GM18951 (cell line): ENCODE measurements at regions not wholly inside any gene's neighbourhood (a gene's known extent, or its start where the extent isn't known, plus 50 kb on each side); places are given as distances from the start of the nearest gene placed in this dataset.
"Not testable (repeated sequence)": the region's sequence is repeated elsewhere in the genome, so short reads cannot be mapped to it uniquely, and the experiment has no call there.

Experiments used
- POLR2A ChIP-seq: IDR thresholded peaks from 4 replicates; pipeline ENCODE4 v1.6.1; 2011; ENCODE audit warnings: mild to moderate bottlenecking; ENCODE audit not compliant: insufficient read length, insufficient read depth; ENCODE audit errors: extremely low read depth
- in situ Hi-C: fragments of 300-500 bp; cut with MboI; formaldehyde crosslinking; loops from one replicate; pipeline ENCODE4 v1.12.0; 2022; ENCODE audit warnings: low sequenced_read_pairs, mixed read lengths, inconsistent platforms; ENCODE audit not compliant: unreplicated experiment

- TF ChIP-seq POLR2A, result no peak
- in situ Hi-C loops, result loop anchor here (25.0 kb wide), 1 partner anchor 259 kb away; the partner anchor contains the start of gene COL1A2
Measured at GRCh38 chr7:94128072-94128471, 123.9 kb upstream of the BET1 start.

GRCh38 chr7:94129443-94130140 is 125.4 kb upstream of the BET1 start:
- in situ Hi-C loops, result loop anchor here (10.0 to 25.0 kb wide), 2 partner anchors 105 to 258 kb away; partner anchors contain the start of gene COL1A2
- TF ChIP-seq POLR2A, result no peak

- in situ Hi-C loops, result loop anchor here (10.0 to 25.0 kb wide), 2 partner anchors 104 to 257 kb away; partner anchors contain the start of gene COL1A2
- TF ChIP-seq POLR2A, result no peak
Measured at GRCh38 chr7:94130716-94131115, 126.6 kb upstream of the BET1 start.

- in situ Hi-C loops, result loop anchor here (10.0 to 25.0 kb wide), 2 partner anchors 101 to 254 kb away; partner anchors contain the start of gene COL1A2
- TF ChIP-seq POLR2A, result no peak
Measured at GRCh38 chr7:94133460-94133859, 129.3 kb upstream of the BET1 start.

- in situ Hi-C loops, result loop anchor here (10.0 to 25.0 kb wide), 2 partner anchors 100 to 252 kb away; partner anchors contain the start of gene COL1A2
- no peak for TF ChIP-seq POLR2A
Measured at GRCh38 chr7:94135180-94135579, 131.0 kb upstream of the BET1 start.

- no peak for TF ChIP-seq POLR2A
- in situ Hi-C loops, result loop anchor here (25.0 kb wide), 1 partner anchor 245 kb away; the partner anchor contains the start of gene COL1A2
Measured at GRCh38 chr7:94142281-94142680, 138.1 kb upstream of the BET1 start.

GRCh38 chr7:94145602-94146001 is 141.4 kb upstream of the BET1 start:
- TF ChIP-seq POLR2A, result no peak
- in situ Hi-C loops, result loop anchor here (25.0 kb wide), 1 partner anchor 242 kb away; the partner anchor contains the start of gene COL1A2

GRCh38 chr7:94146408-94146807 is 142.3 kb upstream of the BET1 start:
- TF ChIP-seq POLR2A, result no peak
- in situ Hi-C loops, result loop anchor here (25.0 kb wide), 1 partner anchor 241 kb away; the partner anchor contains the start of gene COL1A2

- in situ Hi-C loops, result loop anchor here (25.0 kb wide), 1 partner anchor 237 kb away; the partner anchor contains the start of gene COL1A2
Measured at GRCh38 chr7:94149789-94150545, 145.8 kb upstream of the BET1 start.

GRCh38 chr7:94154182-94154581 is 150.0 kb upstream of the BET1 start:
- in situ Hi-C loops, result no loop called here
- TF ChIP-seq POLR2A, result no peak

More at GRCh38 chr7:94149789-94150545, 145.8 kb upstream of the BET1 start:
- no peak for TF ChIP-seq POLR2A

- TF ChIP-seq POLR2A, result no peak
- in situ Hi-C loops, result no loop called here
Measured at GRCh38 chr7:94154858-94155257, 150.7 kb upstream of the BET1 start.

GRCh38 chr7:94157659-94158306 is 153.6 kb upstream of the BET1 start:
- in situ Hi-C loops, result not testable (repeated sequence)
